ENCODE measurements at regions not wholly inside any gene's neighbourhood (a gene's known extent, or its start where the extent isn't known, plus 50 kb on each side); places are given as distances from the start of the nearest gene placed in this dataset.
"Not testable (repeated sequence)": the region's sequence is repeated elsewhere in the genome, so short reads cannot be mapped to it uniquely, and the experiment has no call there.

- peak; percentile 40 for DNase-seq (ENCODE audit: low read depth)
- no peak overlapping the region for H3K4me3 ChIP-seq (ENCODE audit: low read depth, low read length)
- no peak for TF ChIP-seq CTCF (conservative IDR thresholded peaks at IDR 0.05; ENCODE audit: low read depth, low read length)
Measured at GRCh38 chr7:46604241-46604661, 683.2 kb upstream of the IGFBP3 start.

- DNase-seq (ENCODE audit: low read depth) = peak; percentile 96
- TF ChIP-seq CTCF (conservative IDR thresholded peaks at IDR 0.05; ENCODE audit: low read depth, low read length) = no peak
- no peak overlapping the region for H3K4me3 ChIP-seq (ENCODE audit: low read depth, low read length)
Measured at GRCh38 chr7:46603780-46604179, 682.7 kb upstream of the IGFBP3 start.

- no peak overlapping the region for H3K4me3 ChIP-seq (ENCODE audit: low read depth, low read length)
- peak; percentile 44 for DNase-seq (ENCODE audit: low read depth)
- no peak for TF ChIP-seq CTCF (conservative IDR thresholded peaks at IDR 0.05; ENCODE audit: low read depth, low read length)
Measured at GRCh38 chr7:46603296-46603752, 682.3 kb upstream of the IGFBP3 start.

- peak; percentile 91 for DNase-seq (ENCODE audit: low read depth)
- TF ChIP-seq CTCF (conservative IDR thresholded peaks at IDR 0.05; ENCODE audit: low read depth, low read length) = no peak
- H3K4me3 ChIP-seq (ENCODE audit: low read depth, low read length) = no peak overlapping the region
Measured at GRCh38 chr7:46600340-46600739, 679.3 kb upstream of the IGFBP3 start.

- H3K4me3 ChIP-seq (ENCODE audit: low read depth, low read length); DNase-seq (ENCODE audit: low read depth): not testable (repeated sequence)
Measured at GRCh38 chr7:46594831-46595230, 673.8 kb upstream of the IGFBP3 start.

- DNase-seq (ENCODE audit: low read depth) = not testable (repeated sequence)
Measured at GRCh38 chr7:46590918-46591905, 670.1 kb upstream of the IGFBP3 start.

GRCh38 chr7:46589286-46589685, 668.2 kb upstream of the IGFBP3 start:
- no peak overlapping the region for H3K4me3 ChIP-seq (ENCODE audit: low read depth, low read length)
- no peak for TF ChIP-seq CTCF (conservative IDR thresholded peaks at IDR 0.05; ENCODE audit: low read depth, low read length)
- DNase-seq (ENCODE audit: low read depth) = no peak

More at GRCh38 chr7:46590918-46591905, 670.1 kb upstream of the IGFBP3 start:
- not testable (repeated sequence) for H3K4me3 ChIP-seq (ENCODE audit: low read depth, low read length)

- no peak overlapping the region for H3K4me3 ChIP-seq (ENCODE audit: low read depth, low read length)
- no peak for TF ChIP-seq CTCF (conservative IDR thresholded peaks at IDR 0.05; ENCODE audit: low read depth, low read length)
- peak; percentile 71 for DNase-seq (ENCODE audit: low read depth)
Measured at GRCh38 chr7:46586406-46586805, 665.3 kb upstream of the IGFBP3 start.
